Mucosa of descending colon (tissue), 3 donors: ENCODE measurements at regions not wholly inside any gene's neighbourhood (a gene's known extent, or its start where the extent isn't known, plus 50 kb on each side); places are given as distances from the start of the nearest gene placed in this dataset.

ENCODE experiments used
- ATAC-seq: fragments of 200-7000 bp; cut with Tn5 transposase; one replicate; pipeline ENCODE4 v1.9.1; 2020; ENCODE audit warnings: mild to moderate bottlenecking, moderate library complexity
- DNase-seq, 3 donors: peaks; one replicate each; pipeline ENCODE4 v3.0.0-alpha.2; 2020
- H3K36me3 ChIP-seq: fragments of 200-600 bp; one replicate; pipeline ENCODE4 v1.8.0; 2021; ENCODE audit warnings: low read depth, mild to moderate bottlenecking
- H3K4me1 ChIP-seq: fragments of 200-600 bp; one replicate; pipeline ENCODE4 v1.8.0; 2021; ENCODE audit warnings: low read depth, mild to moderate bottlenecking
- H3K4me3 ChIP-seq: fragments of 200-600 bp; one replicate; pipeline ENCODE4 v1.8.0; 2021; ENCODE audit warnings: mild to moderate bottlenecking
- H3K9me3 ChIP-seq: fragments of 200-600 bp; one replicate; pipeline ENCODE4 v1.8.0; 2021; ENCODE audit warnings: mild to moderate bottlenecking
- CTCF ChIP-seq: fragments of 200-600 bp; IDR thresholded peaks from one replicate; pipeline ENCODE4 v1.8.0; 2022; ENCODE audit warnings: antibody characterized with exemption, mild to moderate bottlenecking
- intact Hi-C, 2 donors: fragments of 100-400 bp; cut with DNase I in 1 of 2; cut with micrococcal nuclease in 1 of 2; formaldehyde crosslinking; loops; one replicate each; pipeline versions ENCODE4 v1.11.0 to v1.11.1; 2022; cut with DNase I, micrococcal nuclease
- donor health status: DM: no; HTN: no; CAD: no; lungs with moderate emphysema.
- donor health status: DM: no; HTN: no; CAD: no.
- donor health status: DM: no; HTN: yes; CAD: no.

GRCh38 chr11:112477581-112478317 is 217.1 kb upstream of the PLET1 start:
- intact Hi-C loops: no loop called here
- ATAC-seq: no peak
- no peak for DNase-seq
- Histone ChIP-seq H3K9me3 (no peaks in the 10 kb centered on the region), H3K36me3 (no peaks in the 10 kb centered on the region), H3K4me1 (no peaks in the 10 kb centered on the region), H3K4me3 (no peak overlapping the region)
- no peak for TF ChIP-seq CTCF

GRCh38 chr11:112478806-112479205 is 218.1 kb upstream of the PLET1 start:
- ATAC-seq (no peak), DNase-seq (no peak)
- no peaks in the 10 kb centered on the region for H3K9me3 ChIP-seq
- no peaks in the 10 kb centered on the region for H3K36me3 ChIP-seq
- no peak overlapping the region for H3K4me3 ChIP-seq
- TF ChIP-seq CTCF: no peak
- no peaks in the 10 kb centered on the region for H3K4me1 ChIP-seq
- intact Hi-C loops: no loop called here

GRCh38 chr11:112481431-112481830 is 220.8 kb upstream of the PLET1 start:
- no peak for TF ChIP-seq CTCF
- no peak for ATAC-seq
- intact Hi-C loops: no loop called here
- Histone ChIP-seq H3K36me3 (no peaks in the 10 kb centered on the region), H3K4me3 (no peak overlapping the region), H3K9me3 (no peaks in the 10 kb centered on the region), H3K4me1 (no peaks in the 10 kb centered on the region)
- no peak for DNase-seq

GRCh38 chr11:112481893-112482292 is 221.2 kb upstream of the PLET1 start:
- intact Hi-C loops: no loop called here
- Histone ChIP-seq H3K4me1 (no peaks in the 10 kb centered on the region), H3K4me3 (no peak overlapping the region), H3K9me3 (no peaks in the 10 kb centered on the region), H3K36me3 (no peaks in the 10 kb centered on the region)
- TF ChIP-seq CTCF: no peak
- ATAC-seq (no peak), DNase-seq (no peak)

GRCh38 chr11:112485280-112485679 is 224.6 kb upstream of the PLET1 start:
- intact Hi-C loops: no loop called here
- Histone ChIP-seq H3K36me3 (no peaks in the 10 kb centered on the region), H3K4me3 (no peak overlapping the region), H3K4me1 (no peaks in the 10 kb centered on the region), H3K9me3 (no peaks in the 10 kb centered on the region)
- TF ChIP-seq CTCF: no peak
- ATAC-seq: no peak
- no peak for DNase-seq

- H3K9me3 ChIP-seq: no peaks in the 10 kb centered on the region
- no peaks in the 10 kb centered on the region for H3K4me1 ChIP-seq
- ATAC-seq (no peak), DNase-seq (no peak)
- intact Hi-C loops: no loop called here
- H3K4me3 ChIP-seq: no peak overlapping the region
- no peak for TF ChIP-seq CTCF
- no peaks in the 10 kb centered on the region for H3K36me3 ChIP-seq
Observed at GRCh38 chr11:112497826-112498225, 237.2 kb upstream of the PLET1 start.
